Panc1 (cell line): ENCODE measurements at regions not wholly inside any gene's neighbourhood (a gene's known extent, or its start where the extent isn't known, plus 50 kb on each side); places are given as distances from the start of the nearest gene placed in this dataset.

ENCODE experiments used
- POLR2AphosphoS5 ChIP-seq: IDR thresholded peaks from 2 replicates; pipeline ENCODE4 v1.6.1; 2012; ENCODE audit warnings: mild to moderate bottlenecking, low read depth, low read length, moderate library complexity
- REST ChIP-seq, 2 experiments: IDR thresholded peaks; 2 replicates each; pipeline ENCODE4 v1.6.1; 2011 to 2012; ENCODE audit warnings: low read depth in 2 of 2, control low read depth in 1 of 2, low read length in 1 of 2, mild to moderate bottlenecking in 1 of 2, moderate library complexity in 1 of 2; ENCODE audit not compliant: insufficient read depth in 1 of 2
- SIN3A ChIP-seq: IDR thresholded peaks from 2 replicates; pipeline ENCODE4 v1.6.1; 2012; ENCODE audit warnings: low read depth, mild to moderate bottlenecking, low read length, moderate library complexity, borderline replicate concordance; ENCODE audit not compliant: insufficient read depth
- TCF7L2 ChIP-seq: IDR thresholded peaks from 2 replicates; pipeline ENCODE4 v1.6.1; 2011; ENCODE audit warnings: mild to moderate bottlenecking, low read depth, low read length, inconsistent platforms
- TF ChIP-seq, protein P1 (sequence below): fragments of 450-650 bp; IDR thresholded peaks from 2 replicates; pipeline ENCODE4 v1.5.1; 2017; ENCODE audit warnings: mild to moderate bottlenecking

DNA sequence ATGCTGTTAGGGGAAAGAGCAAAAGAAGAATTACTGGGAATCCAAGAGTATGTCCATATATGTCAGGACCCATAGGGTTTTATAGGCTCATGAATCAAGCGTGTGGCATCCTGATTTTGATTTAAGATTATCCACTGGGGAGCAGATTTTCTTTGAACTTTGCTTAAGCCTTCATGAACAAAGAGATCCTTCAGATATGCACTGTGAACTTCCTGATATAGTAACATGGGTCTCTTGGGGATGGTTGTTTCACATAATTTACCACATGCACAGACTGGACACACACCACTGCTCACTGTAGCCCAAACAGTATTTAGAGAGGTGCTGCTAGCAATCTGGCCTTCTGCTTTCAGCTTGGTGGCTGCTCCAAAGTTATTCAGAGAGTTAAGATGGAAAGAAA, 200.9 kb upstream of the ZPLD1 start:
- TF ChIP-seq, protein P1, sequence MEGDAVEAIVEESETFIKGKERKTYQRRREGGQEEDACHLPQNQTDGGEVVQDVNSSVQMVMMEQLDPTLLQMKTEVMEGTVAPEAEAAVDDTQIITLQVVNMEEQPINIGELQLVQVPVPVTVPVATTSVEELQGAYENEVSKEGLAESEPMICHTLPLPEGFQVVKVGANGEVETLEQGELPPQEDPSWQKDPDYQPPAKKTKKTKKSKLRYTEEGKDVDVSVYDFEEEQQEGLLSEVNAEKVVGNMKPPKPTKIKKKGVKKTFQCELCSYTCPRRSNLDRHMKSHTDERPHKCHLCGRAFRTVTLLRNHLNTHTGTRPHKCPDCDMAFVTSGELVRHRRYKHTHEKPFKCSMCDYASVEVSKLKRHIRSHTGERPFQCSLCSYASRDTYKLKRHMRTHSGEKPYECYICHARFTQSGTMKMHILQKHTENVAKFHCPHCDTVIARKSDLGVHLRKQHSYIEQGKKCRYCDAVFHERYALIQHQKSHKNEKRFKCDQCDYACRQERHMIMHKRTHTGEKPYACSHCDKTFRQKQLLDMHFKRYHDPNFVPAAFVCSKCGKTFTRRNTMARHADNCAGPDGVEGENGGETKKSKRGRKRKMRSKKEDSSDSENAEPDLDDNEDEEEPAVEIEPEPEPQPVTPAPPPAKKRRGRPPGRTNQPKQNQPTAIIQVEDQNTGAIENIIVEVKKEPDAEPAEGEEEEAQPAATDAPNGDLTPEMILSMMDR: no peak
- no peak for TF ChIP-seq REST (IDR thresholded peaks at IDR 0.05; ENCODE audit: insufficient read depth in 1 of 2, low read depth in 2 of 2, low read length in 1 of 2)
- TF ChIP-seq SIN3A: no peak
- no peak for TF ChIP-seq POLR2AphosphoS5
- no peak for TF ChIP-seq TCF7L2
